Activated T-cell treated with anti-CD3 and anti-CD28 coated beads for 1 hour (primary cell): ENCODE measurements at regions not wholly inside any gene's neighbourhood (a gene's known extent, or its start where the extent isn't known, plus 50 kb on each side); places are given as distances from the start of the nearest gene placed in this dataset.
A peak's percentile ranks its signal among the peaks of the same experiment; 100 is the strongest.

Source experiments
- DNase-seq: peaks from one replicate; pipeline ENCODE4 v3.0.0-alpha.2; 2020; ENCODE audit warnings: low read depth

DNA sequence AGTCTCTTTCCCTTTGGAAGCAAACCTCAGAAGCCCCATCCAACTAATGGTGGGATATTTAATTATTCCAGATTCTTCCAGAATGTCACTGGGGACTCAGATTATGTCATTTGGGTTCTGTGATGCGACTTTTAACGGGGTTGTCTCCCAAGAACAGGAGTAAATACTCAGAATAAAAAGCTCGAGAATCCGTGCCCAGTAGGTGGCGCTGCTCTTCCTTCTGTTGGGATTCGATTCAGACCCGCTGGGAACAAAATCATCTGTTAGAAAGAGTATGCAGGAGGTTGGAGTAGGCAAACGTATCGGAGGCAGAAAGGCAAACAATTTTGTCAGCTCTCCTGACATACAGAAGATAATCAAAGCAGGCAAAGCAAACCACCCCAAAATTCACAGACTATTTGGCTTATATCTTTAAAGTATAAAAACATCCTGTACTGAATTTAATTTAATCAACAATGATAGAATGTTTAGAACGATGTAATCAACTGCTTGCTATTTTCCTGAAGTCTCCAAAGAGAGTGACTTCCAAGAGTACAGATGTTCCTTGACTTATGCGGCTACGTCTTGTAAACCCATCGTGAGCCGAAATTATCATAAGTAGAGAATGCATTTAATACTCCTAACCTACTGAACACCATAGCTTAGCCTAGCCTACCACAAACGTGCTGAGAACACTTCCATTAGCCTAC is 169.8 kb upstream of the RAI14 start:
- DNase-seq: peak; percentile 65

DNA sequence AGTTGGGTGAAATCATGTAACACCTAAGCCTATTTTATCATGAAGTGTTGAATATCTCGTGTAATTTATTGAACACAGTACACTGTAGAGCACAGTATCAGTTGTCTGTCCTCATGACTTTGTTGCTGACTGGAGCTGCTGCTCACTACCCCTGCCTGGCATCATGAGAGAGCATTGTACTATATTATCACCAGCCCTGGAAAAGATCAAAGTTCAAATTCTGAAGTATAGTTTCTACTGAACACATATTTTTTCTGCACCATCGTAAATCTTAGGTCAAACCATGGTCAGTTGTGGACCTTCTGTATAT is 169.3 kb upstream of the RAI14 start:
- DNase-seq: no peak

DNA sequence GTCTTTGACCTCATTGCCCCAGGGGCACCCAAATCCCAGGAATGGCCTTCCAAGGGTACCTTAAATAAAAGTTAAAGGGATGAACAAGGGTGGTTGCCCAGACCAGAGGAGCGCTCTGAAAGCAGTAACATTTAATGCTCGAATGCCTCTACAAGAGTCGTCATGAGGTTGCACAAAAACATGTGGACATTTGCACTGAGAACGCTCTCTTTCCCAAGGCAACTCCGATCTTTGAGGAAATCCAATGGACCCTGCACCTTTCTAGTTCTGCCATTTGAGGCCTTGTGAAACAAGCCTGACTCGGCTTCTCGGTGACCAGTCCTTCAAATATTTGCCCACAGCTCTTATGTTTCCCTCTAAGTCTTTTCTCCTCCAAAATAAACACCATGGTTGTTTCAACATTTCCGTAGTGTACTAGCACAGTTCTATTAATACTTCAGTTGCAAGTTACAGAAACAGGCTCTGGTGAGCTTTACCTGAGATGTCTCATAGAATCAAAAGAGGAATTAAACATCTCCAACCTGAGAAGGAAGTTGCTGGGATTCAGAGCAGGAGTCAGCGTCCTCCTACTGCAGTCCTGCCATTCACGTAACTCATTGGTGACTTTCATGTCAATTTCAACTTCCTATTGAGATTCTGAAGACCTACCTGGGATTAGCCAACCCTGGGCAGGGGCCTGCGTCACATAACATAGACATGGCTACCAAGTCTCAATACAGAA is 168.8 kb upstream of the RAI14 start:
- DNase-seq: no peak

DNA sequence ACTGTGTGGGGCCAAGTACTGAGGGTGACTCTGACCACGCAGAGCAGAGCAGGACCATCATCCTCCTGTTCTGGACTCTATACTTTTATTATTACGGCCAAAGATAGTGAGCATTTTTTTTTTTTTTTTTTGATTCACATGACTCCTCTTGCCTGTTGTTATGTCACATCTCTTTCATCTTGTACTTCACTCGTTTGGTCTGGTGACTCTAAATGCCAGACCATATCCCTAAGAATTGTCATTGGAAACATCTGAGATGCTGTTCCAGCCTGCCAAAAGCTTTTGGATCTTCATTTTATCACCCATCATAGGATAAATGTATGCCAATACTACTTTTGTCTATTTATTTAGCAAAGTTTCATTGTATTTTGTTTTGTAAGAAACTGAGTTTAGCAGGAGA is 168.2 kb upstream of the RAI14 start:
- no peak for DNase-seq

DNA sequence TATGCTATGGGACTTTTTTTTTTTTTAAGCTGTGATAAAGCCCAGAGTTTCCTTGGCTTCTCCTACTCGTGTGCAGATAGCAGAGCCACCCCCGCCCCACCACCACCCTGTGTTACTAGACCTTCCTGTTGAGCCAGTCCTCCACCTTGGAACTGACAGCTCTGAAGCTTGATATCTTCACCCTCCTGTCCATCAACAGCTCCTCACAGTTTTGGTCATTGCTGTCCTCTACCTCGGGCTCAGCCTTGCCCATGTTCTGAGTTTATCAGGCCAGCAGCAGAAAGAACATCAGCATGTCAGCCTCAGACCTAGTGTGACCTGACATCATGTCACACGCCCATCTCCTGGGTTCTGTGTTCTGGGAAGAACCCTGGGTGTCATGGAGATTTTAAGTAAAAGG is 167.1 kb upstream of the RAI14 start:
- DNase-seq: no peak

DNA sequence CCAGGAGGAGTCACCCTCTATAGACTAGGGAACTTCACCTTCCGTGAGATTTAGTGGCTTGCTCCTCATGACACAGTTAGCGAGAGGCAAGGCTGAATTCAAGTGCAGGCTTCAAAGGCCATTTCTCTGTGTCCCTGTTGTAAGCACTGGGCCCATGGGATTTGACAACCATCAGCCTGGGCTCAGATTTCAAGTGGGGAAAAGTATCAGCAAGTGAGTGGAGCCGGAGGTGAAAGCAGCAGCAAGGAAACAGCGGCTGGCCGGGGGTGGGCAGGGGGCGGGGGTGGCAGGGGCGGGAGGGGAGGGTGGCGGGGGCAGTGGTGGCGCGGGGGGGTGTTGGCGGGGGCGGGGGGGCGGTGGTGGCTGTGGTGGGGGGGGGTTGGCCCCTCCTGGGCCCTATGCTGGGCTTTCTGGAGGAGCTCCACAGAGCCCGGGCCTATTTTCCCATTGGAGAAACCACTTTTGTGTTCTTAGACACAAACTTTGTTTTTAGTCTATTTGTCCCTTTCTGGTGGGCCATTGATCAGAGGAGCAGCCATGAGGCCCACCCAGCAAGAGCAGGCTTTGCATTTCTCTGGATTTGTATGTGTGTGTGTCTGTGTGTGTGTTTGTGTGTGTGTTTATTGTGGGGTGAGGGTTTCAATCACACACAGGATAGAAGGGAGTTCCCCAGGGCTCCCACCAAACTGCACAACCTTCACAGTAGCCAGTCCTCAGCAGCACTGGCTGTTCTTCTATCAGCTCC is 165.4 kb upstream of the RAI14 start:
- no peak for DNase-seq

DNA sequence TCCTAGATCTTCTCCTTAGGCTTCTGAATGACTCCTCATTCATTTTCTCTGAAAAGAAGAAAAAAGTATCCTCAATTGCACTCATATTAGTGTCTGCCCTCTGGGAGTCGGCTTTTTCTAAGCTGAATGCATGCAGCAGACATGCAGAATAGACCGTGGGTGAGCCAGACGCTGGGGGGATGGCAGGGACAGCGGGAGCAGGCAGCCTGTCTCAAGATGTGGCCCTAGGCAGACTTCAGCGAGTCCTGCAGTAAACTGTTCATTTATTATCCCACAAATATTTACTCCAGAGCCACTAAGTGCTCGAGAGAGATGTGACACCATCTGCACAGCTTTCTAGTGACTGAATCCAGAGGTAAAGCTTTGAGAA is 164.9 kb upstream of the RAI14 start:
- no peak for DNase-seq

DNA sequence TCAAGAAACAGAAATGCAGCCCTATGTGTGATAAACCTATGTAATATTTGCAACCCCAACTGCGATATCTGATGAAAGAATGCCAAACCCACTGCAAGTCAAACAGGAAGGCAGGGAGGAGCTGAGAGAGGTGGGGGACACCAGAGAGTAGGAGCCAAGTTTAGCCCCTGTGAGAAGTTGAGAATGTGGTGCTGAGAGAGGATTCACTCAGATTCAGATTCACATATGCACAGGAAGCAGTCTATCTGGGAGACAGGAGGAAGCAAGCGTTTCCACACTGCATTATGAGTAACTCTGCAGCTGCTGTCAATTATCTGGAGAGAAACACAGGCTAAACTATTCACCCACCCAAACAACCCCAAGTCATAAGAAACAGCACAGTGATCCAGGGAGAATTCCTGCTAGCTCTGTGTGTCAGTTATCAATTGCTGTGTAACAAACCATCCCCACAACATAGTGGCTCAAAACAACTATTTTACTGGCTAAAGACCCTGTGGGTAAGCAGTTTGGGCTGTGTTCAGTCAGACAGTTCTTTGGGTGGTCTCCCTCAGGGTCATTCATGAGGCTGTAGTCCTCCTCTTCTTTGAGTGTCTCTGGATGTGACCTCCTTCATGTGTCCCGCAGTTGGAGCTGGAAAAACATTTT is 161.9 kb upstream of the RAI14 start:
- DNase-seq: no peak

DNA sequence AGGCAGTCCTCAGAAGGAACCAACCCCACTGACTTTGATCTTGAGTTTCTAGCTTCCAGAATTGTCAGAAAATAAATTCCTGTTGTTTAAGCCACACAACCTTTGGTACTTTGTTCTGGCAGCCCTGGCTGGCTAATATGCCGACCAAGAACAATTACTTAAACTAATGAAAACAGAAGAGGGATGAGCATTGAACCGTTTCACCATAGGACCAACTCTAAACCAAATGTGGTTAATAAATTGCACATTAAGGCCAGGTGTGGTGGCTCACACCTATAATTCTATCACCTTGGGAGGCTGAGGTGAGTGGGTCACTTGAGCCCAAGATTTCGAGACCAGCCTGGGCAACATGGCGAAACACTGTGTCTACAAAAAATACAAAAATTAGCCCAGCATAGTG is 160.9 kb upstream of the RAI14 start:
- no peak for DNase-seq

DNA sequence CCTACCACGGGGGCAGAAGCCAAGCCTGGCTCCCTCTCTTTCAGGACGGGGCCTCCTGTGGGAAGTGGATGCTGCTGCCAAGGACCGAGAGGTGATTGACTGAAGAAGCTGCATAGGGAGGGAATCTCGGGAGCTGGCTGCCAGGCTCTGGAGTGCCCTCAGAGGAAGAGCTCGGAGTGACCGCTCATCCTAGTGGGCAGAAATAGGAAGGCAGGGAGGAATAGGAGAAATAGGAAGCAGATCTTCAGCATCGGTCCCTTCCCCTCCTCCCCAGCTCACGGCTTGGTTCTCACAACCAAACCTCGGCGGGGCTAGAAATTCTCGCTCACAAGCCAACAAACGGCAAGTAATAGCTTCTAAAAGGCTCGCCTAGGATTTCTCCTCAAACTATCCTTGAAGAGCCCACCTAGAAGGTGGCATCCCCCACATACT is 159.9 kb upstream of the RAI14 start:
- no peak for DNase-seq

DNA sequence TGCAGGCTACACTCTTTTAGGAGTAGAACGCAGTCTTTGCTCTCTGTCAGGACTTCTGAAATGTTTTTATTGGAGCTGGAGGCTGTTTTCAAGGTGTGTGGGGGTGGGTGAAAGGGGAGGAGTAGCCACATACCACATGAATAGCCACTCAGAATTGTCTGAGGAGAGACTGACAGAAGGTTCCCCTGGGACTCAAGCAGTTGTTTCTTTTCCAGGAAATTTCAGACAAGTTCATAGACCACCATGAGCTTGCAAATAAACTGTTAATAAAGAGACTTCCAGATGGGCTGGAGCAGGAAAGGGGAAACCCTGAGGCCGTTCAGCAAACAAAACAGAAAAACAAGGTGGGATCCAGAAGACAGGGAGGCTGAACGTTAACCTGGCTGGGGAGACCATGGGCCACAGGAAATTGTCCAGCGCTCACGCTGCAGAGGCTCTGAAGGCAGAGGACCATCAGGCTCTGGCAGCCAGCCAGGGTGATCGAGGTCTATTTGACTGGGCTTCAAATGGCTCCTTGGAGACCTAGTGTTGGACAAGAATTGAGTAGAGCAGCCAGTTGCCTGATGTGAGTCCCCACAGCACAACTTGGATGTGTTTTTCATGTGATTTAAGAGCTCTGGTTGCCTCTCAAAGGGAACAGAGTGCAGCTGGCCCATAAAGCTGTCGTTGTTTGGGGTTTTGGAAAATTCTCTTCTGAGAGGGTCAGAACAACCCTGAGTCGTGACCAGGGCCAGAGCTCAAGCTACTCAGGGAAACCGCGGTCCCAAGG is 159.2 kb upstream of the RAI14 start:
- no peak for DNase-seq

DNA sequence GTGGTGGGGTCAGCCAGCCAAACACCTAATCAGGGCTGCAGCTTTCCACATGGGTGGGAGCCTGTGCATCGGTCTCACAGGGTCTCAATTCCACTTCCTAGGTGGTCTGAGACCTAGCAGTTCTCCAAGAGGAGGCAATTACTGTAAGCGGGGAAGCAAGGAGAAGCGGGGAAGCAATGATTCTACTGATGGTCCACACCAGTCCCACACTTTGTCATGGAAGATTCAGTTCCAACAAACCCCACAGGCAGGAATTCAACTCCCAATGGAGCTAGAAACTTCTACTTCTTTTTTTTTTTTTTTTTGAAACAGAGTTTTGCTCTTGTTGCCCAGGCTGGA is 158.7 kb upstream of the RAI14 start:
- DNase-seq: no peak

DNA sequence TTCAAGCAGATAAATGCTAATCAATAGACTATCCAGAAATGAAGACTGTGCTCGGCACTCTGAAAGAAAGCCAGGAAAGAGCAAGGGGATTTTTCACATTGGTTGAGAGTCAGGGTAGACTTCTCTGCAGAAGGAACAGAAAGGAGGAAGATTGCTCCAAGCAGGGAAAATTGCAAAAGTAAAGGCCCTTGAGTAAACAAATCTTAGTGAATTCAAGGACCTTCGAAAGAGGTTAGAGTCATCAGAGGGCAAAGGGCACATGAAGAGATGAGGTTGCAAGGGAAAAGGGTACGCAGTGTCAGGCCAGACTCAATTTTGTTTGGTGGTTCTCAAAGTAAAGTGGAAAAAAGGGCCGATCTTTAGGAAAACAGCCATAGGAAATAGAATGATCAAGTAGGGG is 157.6 kb upstream of the RAI14 start:
- DNase-seq: no peak

DNA sequence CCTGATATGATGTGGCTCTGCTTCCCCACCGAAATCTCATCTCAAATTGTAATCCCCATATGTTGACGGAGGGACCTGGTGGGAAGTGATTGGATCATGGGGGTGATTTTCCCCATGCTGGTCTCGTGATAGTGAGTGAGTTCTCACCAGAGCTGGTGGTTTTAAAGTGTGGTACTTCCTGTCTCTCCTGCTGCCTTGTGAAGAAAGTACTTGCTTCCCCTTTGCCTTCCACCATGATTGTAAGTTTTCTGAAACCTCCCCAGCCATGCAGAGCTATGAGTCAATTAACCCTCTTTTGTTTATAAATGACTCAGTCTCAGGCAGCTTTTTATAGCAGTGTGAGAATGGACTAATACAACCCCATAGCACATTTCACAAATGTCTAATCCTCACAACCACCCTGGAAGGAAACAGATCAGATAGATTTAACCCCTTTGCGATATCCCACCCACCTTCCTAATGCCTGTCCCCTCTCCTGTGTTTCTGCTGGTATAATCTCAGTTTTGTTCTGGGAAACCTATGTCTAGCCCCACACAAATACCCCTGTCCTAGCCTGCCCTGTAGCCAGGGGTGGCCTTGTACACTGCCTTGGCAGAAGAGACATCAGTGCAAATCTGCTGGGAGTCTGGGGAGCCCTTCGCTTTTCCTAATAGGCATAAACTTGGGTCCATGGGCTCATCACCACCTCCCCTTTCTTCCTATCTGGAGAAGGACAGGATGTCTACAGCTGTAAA is 157.0 kb upstream of the RAI14 start:
- DNase-seq: no peak

DNA sequence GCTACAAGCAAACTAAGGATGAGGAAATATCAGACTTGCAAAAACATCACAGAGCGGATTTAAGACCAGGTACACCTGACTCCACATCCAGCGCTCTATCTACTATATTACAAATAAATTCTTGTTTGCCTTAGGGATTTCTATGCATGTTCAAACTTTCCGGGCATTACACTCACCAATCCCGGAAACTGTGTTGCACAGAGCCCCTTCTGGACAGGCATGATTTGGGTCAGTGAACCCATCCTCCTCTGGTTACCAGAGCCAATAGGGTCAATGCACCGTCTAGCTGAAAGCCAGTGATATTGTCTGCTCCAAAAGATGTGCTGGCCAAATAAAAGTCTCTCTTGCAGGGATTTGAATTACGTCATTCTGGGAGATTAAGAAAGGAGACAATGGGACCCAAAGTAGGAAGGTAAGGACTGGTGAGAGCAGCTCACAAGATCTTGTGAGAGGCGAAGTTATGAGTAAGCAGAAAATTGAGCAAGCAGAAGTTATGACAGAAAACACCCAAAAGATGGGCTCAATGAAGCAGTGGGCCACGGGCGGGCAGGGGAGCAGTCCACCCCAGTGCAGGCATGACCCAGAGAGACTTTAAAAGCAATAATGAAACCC is 155.8 kb upstream of the RAI14 start:
- no peak for DNase-seq

DNA sequence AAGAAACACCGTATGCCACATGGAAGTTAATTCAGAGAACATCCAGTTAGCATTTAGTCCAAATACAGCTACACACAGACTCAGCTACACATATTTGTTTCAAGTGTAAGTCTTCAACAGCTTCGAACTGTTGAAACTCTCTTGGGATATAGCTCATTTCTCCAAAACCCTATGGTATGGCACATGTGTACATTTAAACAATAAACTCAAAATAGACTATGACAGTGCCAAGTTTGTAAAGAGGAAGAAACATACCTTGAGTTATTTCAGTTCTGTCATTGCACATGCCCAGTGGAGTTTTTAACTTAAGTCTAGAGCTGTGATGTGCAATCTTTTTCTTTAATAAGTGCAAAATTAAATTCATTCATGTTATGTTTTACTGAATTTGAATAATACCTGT is 155.1 kb upstream of the RAI14 start:
- DNase-seq: no peak

DNA sequence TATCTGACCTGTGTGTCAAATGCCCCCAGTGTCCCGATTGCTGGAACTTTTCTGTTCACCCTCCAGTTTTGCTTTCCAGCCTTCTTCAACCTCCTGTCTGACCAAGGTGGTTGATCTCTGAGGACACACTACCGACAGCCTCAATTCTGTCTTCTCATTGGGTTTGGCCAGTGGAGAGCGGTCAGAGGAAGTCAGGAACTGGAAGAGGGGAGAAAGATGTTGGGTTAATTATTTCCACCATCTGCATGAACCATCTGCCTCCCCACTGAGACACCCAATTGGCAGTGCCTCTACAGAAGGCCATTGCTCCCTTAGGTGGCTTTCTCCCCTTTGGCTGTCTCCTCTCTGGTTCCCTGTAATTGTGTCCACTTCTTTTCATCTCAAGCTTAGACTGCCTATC is 154.3 kb upstream of the RAI14 start:
- DNase-seq: no peak

DNA sequence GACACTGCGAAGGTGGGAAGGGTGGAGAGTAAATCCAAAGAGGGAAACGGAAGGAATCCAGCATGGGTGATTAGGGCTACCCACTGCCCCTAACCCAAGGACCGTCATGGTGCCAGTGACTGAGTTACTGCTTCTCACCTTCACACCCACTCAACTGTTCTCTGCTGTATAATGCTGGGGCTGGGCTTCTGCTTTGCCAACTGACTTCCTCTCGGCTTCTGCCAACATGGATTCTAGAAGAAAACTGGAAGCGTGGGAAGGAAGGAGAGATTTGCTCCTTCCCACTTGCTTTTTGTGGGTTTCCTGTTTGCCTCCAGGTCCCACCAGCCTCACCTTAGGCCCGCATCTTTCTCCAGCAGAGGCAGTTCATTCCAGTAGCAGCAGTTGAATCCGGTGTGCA is 153.5 kb upstream of the RAI14 start:
- no peak for DNase-seq

DNA sequence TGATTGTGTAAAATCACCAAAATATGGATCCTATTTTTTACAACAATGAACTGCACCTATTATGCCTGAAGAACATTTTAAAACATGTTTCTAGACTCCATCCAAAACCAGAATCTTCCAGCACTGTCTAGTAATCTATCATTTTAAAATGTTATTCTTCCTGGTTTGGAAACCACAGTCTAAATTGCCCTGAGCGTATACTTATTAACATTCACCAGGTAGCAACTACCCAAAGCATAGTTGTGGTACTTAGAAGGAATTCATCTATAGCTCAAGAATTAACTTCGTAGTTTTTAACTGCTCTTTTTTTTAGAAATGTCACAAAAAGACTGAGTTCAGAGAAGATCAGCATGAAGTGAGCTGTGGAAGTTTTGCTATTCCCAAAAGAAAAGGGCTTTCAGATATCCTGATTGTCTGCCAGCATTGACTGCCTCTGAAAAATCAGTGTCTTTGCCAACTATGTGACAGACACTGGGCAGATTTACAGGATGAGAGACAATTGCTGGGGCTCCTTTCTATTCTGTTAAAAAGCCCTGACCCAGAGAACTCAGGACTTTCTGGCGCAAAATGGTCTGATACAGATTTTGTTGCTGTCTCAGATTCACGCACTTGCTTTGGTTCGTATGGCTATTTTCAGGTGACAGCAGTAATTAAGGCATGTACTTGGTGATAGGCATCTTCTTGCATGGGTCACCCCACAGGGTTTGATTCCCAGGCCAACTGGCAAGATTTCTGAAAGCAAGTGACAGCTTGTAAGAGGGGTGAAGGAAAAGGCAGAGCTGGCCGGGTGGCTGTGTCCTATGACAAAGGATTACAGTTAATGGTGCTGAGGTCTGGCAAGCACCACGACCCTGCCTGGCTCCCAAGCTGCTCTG is 152.5 kb upstream of the RAI14 start:
- DNase-seq: no peak

DNA sequence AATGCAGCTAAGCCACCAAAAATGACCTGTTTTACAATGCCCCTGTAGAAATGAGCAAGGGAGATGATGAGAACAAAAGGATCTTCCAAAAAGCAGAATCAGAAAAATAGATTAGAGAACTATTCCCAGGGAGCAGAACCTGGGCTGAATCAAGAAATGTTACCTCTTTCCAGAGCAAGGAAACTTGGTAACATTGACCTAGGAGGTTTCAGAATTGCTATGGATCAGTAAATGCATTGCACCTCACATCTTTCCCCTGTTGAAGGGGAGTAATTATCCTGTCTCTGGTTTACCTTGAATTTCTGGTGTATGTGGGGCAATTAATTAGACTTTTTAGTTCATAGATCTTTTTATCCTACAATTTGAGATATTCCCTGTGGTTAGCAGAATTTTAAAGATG is 151.2 kb upstream of the RAI14 start:
- no peak for DNase-seq
